Keratinocyte (primary cell): ENCODE measurements at regions not wholly inside any gene's neighbourhood (a gene's known extent, or its start where the extent isn't known, plus 50 kb on each side); places are given as distances from the start of the nearest gene placed in this dataset.
A peak's percentile ranks its signal among the peaks of the same experiment; 100 is the strongest.

Experiments used
- DNase-seq: peaks from one replicate; pipeline ENCODE4 v3.0.0-alpha.2; 2011; ENCODE audit warnings: low read depth, missing footprints, low spot score
- FAIRE-seq: peaks from 2 replicates; lab custom pipeline; 2011; peaks lifted over from hg19 to GRCh38; lab: Jason Lieb, UNC
- H2AFZ ChIP-seq: 2 replicates; pipeline ENCODE4 v1.6.0; 2012; ENCODE audit warnings: low read length, control low read depth, inconsistent platforms; ENCODE audit not compliant: control insufficient read depth
- H3K27ac ChIP-seq: 2 replicates; pipeline ENCODE4 v1.5.1; 2011; ENCODE audit warnings: low read length; ENCODE audit not compliant: control insufficient read depth, insufficient read depth
- H3K27me3 ChIP-seq: 3 replicates; pipeline ENCODE4 v1.6.0; 2011; ENCODE audit warnings: low read length; ENCODE audit not compliant: control insufficient read depth, insufficient read depth; ENCODE audit errors: extremely low read depth
- H3K36me3 ChIP-seq, 2 experiments: 2 replicates in 1 of 2; 3 replicates in 1 of 2; pipeline ENCODE4 v1.5.1; 2011; ENCODE audit warnings: low read length in 2 of 2, mild to moderate bottlenecking in 1 of 2; ENCODE audit not compliant: control insufficient read depth in 2 of 2, insufficient read depth in 2 of 2; ENCODE audit errors: extremely low read depth in 1 of 2
- H3K4me1 ChIP-seq: 3 replicates; pipeline ENCODE4 v1.5.1; 2011; ENCODE audit warnings: low read length; ENCODE audit not compliant: control insufficient read depth, insufficient read depth; ENCODE audit errors: extremely low read depth
- H3K4me2 ChIP-seq: 3 replicates; pipeline ENCODE4 v1.6.0; 2011; ENCODE audit warnings: low read depth, low read length; ENCODE audit not compliant: control insufficient read depth, insufficient read depth; ENCODE audit errors: extremely low read depth
- H3K4me3 ChIP-seq, 3 experiments: fragments of 200-600 bp in 1 of 3; sonication (generic) in 1 of 3; 2 replicates in 2 of 3; 3 replicates in 1 of 3; pipeline ENCODE4 v1.5.1; 2011 to 2016; ENCODE audit warnings: low read length in 3 of 3, mild to moderate bottlenecking in 3 of 3, control low read depth in 2 of 3, inconsistent platforms in 1 of 3, low read depth in 1 of 3, mixed read lengths in 1 of 3, mixed run types in 1 of 3, moderate library complexity in 1 of 3; ENCODE audit not compliant: control insufficient read depth in 2 of 3, insufficient read depth in 2 of 3; ENCODE audit errors: extremely low read depth in 1 of 3
- H3K79me2 ChIP-seq: 2 replicates; pipeline ENCODE4 v1.6.0; 2012; ENCODE audit warnings: low read length; ENCODE audit not compliant: control insufficient read depth, insufficient read depth
- H3K9ac ChIP-seq: 3 replicates; pipeline ENCODE4 v1.6.0; 2011; ENCODE audit warnings: low read length; ENCODE audit not compliant: control insufficient read depth, insufficient read depth; ENCODE audit errors: extremely low read depth
- H3K9me1 ChIP-seq: 3 replicates; pipeline ENCODE4 v1.6.0; 2011; ENCODE audit warnings: low read length; ENCODE audit not compliant: control insufficient read depth, insufficient read depth; ENCODE audit errors: extremely low read depth
- H3K9me3 ChIP-seq: 2 replicates; pipeline ENCODE4 v1.5.1; 2012; ENCODE audit warnings: low read depth, low read length; ENCODE audit not compliant: control insufficient read depth
- H4K20me1 ChIP-seq: 3 replicates; pipeline ENCODE4 v1.6.0; 2011; ENCODE audit warnings: low read length; ENCODE audit not compliant: control insufficient read depth, insufficient read depth; ENCODE audit errors: extremely low read depth
- EZH2 ChIP-seq: IDR thresholded peaks from one replicate; pipeline ENCODE4 v1.6.1; 2012; ENCODE audit warnings: inconsistent platforms, mild to moderate bottlenecking, low read length, moderate library complexity
- dilution Hi-C: fragments of 300-500 bp; cut with MboI; formaldehyde crosslinking; loops from one replicate; pipeline ENCODE4 v1.7.0; 2020; ENCODE audit warnings: low sequenced_read_pairs; ENCODE audit not compliant: extremely low pct_ligation_motif_present
- TF ChIP-seq, protein P1 (sequence below), 3 experiments: IDR thresholded peaks in 1 of 3; conservative IDR thresholded peaks in 1 of 3; optimal IDR thresholded peaks in 1 of 3; 2 replicates in 2 of 3; 3 replicates in 1 of 3; pipeline versions ENCODE3 to v1.5.1; 2011; ENCODE audit warnings: low read length in 3 of 3, mild to moderate bottlenecking in 3 of 3, moderate library complexity in 2 of 3, control low read depth in 1 of 3, inconsistent platforms in 1 of 3; ENCODE audit not compliant: insufficient read depth in 2 of 3; ENCODE audit errors: extremely low read depth in 1 of 3

DNA sequence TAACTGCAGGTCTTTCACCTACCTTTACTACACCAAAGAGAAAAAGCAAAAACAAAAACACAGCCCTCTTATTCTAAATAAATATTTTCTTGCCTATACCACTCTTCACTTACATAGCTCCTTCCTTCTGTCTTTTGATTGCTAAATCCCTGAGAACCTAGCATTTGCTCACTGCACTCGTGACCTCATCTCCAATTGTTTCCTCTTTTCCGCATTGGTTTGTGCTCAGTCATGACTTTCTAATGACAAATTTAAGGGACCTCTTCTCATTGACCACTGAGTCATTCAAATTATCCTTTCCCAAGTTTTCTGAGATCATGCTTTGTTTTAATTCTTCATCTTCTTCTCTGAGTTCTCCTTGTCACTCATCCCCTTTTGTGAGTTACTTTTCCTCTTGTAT lies 1697.1 kb downstream of the STIM2 start:
- H3K36me3 ChIP-seq = no peaks in the 10 kb centered on the region
- no peak overlapping the region for H3K9ac ChIP-seq
- FAIRE-seq (no peak), DNase-seq (no peak)
- H3K79me2 ChIP-seq = no peaks in the 10 kb centered on the region
- no peaks in the 10 kb centered on the region for H3K27me3 ChIP-seq
- TF ChIP-seq EZH2 = no peak
- TF ChIP-seq, protein P1, sequence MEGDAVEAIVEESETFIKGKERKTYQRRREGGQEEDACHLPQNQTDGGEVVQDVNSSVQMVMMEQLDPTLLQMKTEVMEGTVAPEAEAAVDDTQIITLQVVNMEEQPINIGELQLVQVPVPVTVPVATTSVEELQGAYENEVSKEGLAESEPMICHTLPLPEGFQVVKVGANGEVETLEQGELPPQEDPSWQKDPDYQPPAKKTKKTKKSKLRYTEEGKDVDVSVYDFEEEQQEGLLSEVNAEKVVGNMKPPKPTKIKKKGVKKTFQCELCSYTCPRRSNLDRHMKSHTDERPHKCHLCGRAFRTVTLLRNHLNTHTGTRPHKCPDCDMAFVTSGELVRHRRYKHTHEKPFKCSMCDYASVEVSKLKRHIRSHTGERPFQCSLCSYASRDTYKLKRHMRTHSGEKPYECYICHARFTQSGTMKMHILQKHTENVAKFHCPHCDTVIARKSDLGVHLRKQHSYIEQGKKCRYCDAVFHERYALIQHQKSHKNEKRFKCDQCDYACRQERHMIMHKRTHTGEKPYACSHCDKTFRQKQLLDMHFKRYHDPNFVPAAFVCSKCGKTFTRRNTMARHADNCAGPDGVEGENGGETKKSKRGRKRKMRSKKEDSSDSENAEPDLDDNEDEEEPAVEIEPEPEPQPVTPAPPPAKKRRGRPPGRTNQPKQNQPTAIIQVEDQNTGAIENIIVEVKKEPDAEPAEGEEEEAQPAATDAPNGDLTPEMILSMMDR (optimal IDR thresholded peaks at IDR 0.05 in 1 of 3, IDR thresholded peaks at IDR 0.05 in 1 of 3, conservative IDR thresholded peaks at IDR 0.05 in 1 of 3; ENCODE audit: extremely low read depth in 1 of 3, insufficient read depth in 2 of 3, low read length in 3 of 3) = no peak
- dilution Hi-C loops = no loop called here
- no peaks in the 10 kb centered on the region for H4K20me1 ChIP-seq
- H3K9me3 ChIP-seq = no peaks in the 10 kb centered on the region
- no peak overlapping the region for H3K27ac ChIP-seq
- no peaks in the 10 kb centered on the region for H3K4me1 ChIP-seq
- no peaks in the 10 kb centered on the region for H3K9me1 ChIP-seq
- H2AFZ ChIP-seq = no peak overlapping the region
- no peak overlapping the region for H3K4me2 ChIP-seq
- H3K4me3 ChIP-seq = no peak overlapping the region

DNA sequence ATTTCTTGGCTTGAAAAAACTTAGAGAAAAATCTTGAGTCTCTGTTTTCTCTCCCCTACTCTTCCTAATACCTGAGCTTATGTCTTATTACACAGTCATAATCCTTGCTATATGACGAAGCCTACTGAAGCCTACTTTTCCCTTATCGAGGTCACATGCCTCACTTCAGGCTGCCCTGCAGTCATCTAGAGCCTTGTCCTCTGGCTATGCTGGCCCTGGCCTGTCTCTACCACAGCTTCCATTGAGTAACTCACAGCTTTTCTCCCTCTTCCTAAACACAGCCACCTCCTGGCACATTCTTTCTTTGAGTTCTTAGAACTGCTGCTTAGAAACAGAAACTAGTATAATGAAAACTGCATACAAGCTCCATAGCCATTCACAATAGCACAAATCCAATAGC lies 1698.3 kb downstream of the STIM2 start:
- dilution Hi-C loops = no loop called here
- Histone ChIP-seq H3K9ac (no peak overlapping the region), H2AFZ (peak overlapping the region; percentile 53), H3K4me3 (no peak overlapping the region), H3K79me2 (no peaks in the 10 kb centered on the region), H3K27ac (no peak overlapping the region), H4K20me1 (no peaks in the 10 kb centered on the region), H3K27me3 (no peaks in the 10 kb centered on the region), H3K36me3 (no peaks in the 10 kb centered on the region), H3K9me1 (no peaks in the 10 kb centered on the region), H3K4me2 (peak overlapping the region; percentile 4), H3K9me3 (no peaks in the 10 kb centered on the region), H3K4me1 (no peaks in the 10 kb centered on the region)
- TF ChIP-seq, protein P1 (optimal IDR thresholded peaks at IDR 0.05 in 1 of 3, IDR thresholded peaks at IDR 0.05 in 1 of 3, conservative IDR thresholded peaks at IDR 0.05 in 1 of 3; ENCODE audit: extremely low read depth in 1 of 3, insufficient read depth in 2 of 3, low read length in 3 of 3) = no peak
- no peak for TF ChIP-seq EZH2
- FAIRE-seq (peak; percentile 29), DNase-seq (no peak)
